Epithelial cell of proximal tubule (primary cell): ENCODE measurements at regions not wholly inside any gene's neighbourhood (a gene's known extent, or its start where the extent isn't known, plus 50 kb on each side); places are given as distances from the start of the nearest gene placed in this dataset.

ENCODE experiments used
- DNase-seq: peaks from one replicate; pipeline ENCODE4 v3.0.0-alpha.2; 2011; ENCODE audit warnings: low read depth
- H3K4me3 ChIP-seq: 2 replicates; pipeline ENCODE4 v1.5.1; 2011; ENCODE audit warnings: low read depth, mild to moderate bottlenecking, low read length
- CTCF ChIP-seq: conservative IDR thresholded peaks from 2 replicates; pipeline ENCODE4 v1.5.1; 2012; ENCODE audit warnings: low read depth, mild to moderate bottlenecking, low read length

- H3K4me3 ChIP-seq = no peak overlapping the region
- DNase-seq = no peak
- TF ChIP-seq CTCF = no peak
Observed at GRCh38 chr6:145017516-145017915, 717.8 kb downstream of the EPM2A start.

DNA sequence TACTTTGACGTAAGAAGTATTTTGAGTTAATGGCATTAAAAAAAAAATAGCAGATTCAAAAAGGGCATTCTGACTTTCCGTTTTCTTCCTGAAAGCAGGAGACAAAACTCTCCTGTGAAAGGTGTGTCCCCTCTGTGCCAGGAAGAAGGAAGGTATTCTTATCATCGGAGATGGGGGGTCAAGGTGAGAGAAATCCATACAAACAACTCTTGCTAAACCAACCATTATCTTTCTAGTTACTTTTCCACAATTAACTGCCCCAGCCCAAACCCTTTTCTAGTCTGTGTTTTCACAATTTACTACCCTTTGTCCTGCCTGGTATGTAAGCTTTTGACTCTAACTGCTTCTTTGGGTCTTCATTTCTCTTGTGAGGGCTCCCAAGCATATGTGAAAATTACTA, 717.3 kb downstream of the EPM2A start:
- TF ChIP-seq CTCF = no peak
- H3K4me3 ChIP-seq = no peak overlapping the region
- no peak for DNase-seq

DNA sequence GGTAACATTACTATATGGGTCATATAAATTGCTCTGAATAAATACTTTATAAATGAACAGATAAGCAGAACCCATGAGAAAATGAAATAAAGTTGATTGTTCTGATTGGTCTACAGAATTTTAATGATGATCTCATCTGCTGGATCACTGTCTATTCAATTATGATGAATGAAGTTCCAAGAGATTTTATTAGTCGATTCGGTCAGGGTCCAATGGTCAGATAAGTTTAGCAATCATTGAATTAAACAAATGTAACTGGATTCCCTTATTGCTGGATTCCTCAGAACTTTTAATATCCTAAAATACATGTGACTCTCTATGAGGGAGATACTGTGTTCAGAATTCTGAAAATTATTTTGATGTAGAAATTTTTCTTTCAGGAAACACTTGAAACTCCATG, 715.2 kb downstream of the EPM2A start:
- no peak overlapping the region for H3K4me3 ChIP-seq
- no peak for TF ChIP-seq CTCF
- DNase-seq = no peak

- no peak for DNase-seq
- TF ChIP-seq CTCF = no peak
- H3K4me3 ChIP-seq = no peak overlapping the region
Observed at GRCh38 chr6:145020543-145020942, 714.8 kb downstream of the EPM2A start.

- H3K4me3 ChIP-seq = no peak overlapping the region
- no peak for TF ChIP-seq CTCF
- DNase-seq = no peak
Observed at GRCh38 chr6:145022199-145022796, 713.0 kb downstream of the EPM2A start.

DNA sequence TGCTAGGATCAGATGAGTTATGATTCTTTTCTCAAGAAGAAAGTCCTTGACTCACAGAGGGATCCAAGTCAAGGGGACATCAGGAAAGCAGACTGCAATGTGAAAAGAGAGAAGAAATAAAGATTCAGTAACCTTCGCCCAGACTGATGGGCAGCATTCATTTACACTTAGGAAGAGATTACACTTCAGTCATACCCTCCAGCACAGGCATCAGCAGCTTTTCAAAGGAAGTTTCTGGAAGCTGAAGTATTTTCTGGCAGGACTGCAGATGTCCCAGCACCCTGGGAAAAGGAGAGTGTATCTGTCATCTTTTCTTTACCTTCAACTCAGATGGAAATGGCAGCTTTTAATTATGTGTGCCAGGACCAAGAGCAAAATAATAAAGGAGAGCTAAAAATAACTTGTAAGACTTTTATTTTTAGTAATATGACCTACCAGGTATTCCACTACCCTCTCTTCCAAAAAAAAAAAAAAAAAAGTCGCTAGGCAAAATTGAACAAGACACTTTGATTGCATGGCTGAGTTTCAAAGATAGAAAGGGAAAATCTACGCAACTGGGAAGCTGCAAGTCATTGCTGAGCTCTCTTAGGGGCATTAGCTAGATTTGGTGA, 712.1 kb downstream of the EPM2A start:
- no peak for DNase-seq
- H3K4me3 ChIP-seq = no peak overlapping the region
- no peak for TF ChIP-seq CTCF

- no peak for DNase-seq
- H3K4me3 ChIP-seq = no peak overlapping the region
- no peak for TF ChIP-seq CTCF
Observed at GRCh38 chr6:145025488-145025887, 709.8 kb downstream of the EPM2A start.
